ENCODE measurements at regions not wholly inside any gene's neighbourhood (a gene's known extent, or its start where the extent isn't known, plus 50 kb on each side); places are given as distances from the start of the nearest gene placed in this dataset.

DNA sequence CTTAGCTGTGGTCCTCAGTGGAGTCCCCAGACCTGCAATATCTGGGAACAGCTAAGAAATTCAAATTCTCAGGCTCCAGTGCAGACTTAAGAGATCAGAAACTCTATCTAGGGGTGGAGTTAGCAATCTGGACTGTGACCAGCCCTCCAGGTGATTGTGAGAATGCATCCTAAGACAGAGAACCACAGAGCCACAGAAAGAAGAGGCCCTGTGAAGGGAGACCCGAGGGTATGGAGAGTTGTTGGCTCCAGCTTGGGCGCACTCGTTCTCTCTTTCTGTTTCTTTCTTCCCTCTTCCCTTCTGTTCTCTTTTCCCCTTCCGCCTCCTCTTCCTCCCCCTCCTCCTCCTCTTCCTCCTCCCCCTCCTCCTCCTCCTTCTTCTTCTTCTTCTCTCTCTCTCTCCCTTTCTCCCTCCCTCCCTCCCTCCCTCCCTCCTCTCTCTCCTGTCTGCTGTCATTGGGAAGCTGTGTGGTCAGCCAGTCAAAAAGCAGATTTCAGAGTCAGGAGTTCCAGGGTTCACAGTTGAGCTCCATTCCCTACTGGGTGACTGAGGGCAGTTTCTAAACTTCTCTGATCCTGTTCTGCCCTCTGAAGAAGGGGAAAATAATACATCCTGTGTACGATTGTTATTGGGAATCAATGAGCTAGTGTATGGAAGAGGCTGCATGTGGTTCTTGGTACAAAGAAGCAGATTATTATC is 62.1 kb upstream of the STEAP1B start:
- no peak for DNase-seq

DNA sequence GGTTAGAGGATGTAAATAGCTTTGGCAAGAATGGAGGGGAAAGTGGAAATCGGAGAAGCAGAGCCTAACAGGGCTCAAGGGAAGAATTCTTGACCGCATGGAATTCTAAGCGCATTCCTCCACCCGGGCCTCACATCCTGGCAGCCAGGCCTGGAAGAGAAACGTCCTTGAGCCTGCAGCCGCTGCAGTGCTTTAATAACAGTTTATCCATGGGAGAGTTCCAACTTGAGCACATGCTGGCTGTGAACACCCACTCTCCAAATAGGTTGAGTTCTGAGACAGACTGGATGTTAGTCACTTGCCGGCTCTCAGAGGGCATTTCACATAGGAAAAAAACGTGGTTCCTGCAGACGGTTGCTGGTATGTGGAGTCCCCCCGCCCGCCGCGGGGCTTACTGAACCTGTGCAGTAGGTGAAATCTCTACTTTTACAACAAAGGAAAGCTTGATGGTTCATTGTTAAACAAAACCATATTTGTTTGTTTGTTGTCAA is 61.4 kb upstream of the STEAP1B start:
- peak in 1 of 2 donors; percentile 33 for DNase-seq

DNA sequence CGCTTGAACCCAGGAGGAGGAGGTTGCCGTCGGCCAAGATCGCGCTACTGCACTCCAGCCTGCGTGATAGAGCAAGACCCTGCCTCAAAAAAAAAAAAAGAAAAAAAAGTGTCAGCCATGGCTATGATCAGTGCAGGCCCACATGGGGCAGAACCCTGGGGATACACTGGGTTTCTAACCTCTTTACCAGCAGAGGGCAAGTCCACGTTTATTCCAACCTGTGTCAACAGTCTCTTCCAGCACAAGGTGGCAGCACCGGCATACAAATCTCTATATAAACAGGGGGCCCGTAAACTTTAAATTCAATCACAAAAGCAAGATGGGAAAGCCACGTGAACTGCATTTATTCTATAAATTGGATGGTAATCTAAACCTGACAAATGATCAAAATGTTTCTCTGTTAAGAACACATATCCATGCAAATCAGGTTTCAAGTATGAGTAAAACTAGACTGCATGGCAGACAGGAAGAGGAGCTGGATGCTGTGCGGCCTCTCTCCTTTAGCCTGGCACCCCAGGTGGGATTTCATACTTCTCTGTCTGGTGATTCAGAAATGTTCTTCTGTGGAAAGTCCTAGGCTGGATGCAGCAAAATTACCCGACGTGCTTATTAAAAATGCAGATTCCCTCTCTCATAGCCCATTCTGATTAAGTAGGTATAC is 60.0 kb upstream of the STEAP1B start:
- peak; percentile 68 to 93 for DNase-seq

DNA sequence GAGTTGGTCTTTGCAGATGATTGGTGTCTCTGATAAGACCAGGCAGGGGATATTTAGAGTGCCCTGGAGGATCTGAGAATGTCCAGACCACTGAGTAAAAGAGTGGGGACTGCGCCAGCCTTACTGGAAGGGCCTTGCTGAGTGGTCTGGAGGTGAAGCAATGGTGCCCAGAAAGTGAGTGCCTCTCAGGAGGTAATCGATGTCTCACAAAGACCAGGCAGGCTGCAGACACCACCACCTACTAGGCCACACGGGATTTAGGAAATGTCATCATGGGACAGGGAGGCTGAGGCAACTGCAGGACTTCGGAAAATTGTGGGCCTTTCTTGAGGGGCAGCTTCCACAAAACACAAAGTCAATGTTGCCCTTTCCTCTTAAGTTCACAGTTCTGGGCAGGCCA is 57.2 kb upstream of the STEAP1B start:
- no peak for DNase-seq

DNA sequence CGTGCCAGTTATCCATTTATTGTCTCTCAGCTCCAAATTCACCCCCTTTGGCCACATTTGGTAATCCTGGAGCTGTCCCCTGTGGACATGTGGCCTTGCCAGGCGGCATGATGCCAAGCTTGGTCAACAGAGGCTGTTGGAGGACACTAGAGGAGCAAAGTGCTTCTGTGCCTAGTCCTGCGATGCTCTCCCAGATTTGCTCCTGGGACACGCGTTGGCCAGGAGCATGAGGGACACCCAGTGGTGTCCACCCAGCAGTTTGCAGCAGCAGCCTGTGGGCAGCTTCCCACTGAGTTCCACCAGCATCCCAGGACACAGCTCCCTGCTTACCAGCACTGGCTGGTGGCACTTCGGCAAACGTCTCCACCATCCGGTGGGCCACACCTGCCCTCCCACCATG is 55.5 kb upstream of the STEAP1B start:
- no peak for DNase-seq

DNA sequence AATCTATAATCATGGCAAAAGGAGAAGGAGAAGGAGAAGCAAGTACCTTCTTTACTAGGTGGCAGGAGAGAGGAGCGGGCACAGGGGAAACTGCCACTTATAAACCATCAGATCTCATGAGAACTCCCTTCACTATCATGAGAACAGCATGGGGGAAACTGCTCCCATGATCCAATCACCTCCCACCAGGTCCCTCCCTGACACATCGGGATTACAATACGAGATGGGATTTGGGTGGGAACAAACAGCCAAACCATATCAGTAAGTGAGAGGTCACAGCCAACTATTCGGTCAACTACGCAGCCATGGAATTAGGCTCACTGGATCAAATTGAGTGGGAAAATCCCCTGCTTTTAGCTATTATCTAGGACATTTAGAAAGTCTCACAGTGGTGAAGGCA is 54.2 kb upstream of the STEAP1B start:
- no peak for DNase-seq

DNA sequence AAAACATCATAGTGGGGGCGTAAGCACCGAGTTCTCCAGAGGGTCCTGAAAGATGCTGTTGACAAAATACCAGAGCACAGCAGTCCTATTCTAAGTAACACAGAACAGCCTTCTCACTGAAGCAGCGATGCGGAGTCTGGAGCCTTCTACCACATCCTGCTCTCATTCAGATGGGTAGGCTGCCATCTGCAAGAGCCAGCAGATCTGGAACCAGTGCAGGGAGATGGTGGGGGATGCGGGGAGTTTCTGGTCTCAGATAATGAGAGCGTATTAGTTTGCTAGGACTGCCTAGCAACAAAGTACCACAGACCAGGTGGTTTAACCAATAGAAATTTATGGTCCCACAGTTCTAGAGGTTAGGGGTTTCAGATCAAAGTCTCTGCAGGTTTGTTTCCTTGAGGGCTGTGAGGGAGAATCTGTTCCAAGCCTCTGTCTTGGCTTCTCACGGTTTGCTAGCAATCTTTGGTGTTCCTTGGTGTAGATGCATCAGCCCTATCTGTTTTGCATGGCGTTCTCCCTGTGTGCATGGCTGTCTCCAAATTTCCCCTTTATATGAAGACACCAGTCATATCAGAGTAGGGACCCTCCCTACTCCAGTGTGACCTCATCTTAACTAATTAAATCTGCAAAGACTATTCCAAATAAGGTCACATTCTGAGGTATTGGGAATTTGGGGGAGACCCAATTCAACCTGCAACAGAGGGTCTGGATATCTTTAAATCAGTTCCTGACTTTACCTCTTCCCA is 52.0 kb upstream of the STEAP1B start:
- no peak for DNase-seq

DNA sequence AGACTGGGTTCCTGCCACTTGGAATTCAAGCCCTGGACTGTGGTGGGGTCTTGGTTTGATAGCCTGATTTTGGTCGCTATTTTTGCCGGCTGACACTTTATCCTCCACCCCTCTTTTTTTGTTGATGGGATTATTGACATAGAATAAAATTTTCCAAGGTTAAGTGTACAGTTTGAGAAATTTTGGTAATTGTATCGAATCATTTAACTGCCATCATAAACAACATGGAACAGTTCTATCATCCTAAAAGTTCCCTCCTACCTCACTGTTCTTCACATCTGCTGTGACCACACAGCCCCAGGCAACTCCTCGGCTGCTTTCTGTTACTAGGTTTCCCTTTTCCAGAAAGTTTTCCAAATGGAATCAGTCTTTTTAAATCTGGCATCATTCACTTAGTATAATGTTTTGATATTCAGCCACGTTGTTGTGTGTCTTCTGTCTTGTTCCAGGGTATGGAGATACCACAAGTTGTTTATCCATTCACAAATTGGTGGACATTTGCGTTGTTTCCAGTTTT is 50.6 kb upstream of the STEAP1B start:
- no peak for DNase-seq

DNA sequence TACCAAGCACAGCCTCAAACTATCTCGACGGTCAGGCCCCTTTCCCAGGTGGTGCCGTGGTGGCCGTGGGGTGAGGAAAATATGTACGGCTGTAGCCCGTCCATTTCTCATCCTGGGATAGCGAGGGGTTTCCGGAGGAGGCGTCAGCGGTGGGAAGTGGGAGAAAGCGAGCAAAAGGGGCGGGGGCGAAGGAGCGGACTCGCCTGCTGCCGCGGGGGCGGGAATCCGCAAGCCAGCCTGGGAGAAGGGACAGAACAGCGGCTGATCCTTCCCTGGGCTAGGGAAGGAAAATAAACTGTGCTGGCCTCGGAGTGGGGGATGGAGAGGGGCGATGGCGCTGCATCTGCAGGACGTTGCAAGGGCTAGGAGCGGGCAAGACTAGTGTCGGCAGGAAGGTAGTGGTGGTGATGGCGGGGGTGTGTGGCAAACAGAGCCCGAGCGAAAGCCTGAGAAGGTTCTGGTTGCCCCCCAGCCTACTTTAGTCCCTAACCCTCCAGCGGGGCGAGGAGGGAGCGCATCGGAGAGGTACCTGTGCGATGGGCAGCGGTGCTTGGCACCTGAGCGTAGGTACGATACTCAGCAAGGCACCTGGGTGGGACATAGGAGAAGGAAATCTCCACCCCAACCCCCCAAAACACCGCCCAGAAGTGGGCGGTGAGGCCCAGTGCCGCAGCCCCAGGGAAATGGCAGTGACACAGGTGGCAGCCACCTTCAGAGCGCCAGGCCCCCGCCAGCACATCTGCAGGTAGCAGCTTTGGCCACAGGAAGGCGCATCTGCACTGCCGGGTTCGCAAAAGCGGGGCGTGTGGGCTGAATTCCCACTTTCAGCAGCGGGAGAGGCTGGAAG is 49.9 kb upstream of the STEAP1B start:
- DNase-seq, result no peak

All from inflammatory macrophage treated with lipopolysaccharide for 1 hour (primary cell).